ENCODE measurements at regions not wholly inside any gene's neighbourhood (a gene's known extent, or its start where the extent isn't known, plus 50 kb on each side); places are given as distances from the start of the nearest gene placed in this dataset.

GRCh38 chr6:142694054-142694453 is 250.9 kb downstream of the HIVEP2 start (continued):
- TF ChIP-seq, protein P1, sequence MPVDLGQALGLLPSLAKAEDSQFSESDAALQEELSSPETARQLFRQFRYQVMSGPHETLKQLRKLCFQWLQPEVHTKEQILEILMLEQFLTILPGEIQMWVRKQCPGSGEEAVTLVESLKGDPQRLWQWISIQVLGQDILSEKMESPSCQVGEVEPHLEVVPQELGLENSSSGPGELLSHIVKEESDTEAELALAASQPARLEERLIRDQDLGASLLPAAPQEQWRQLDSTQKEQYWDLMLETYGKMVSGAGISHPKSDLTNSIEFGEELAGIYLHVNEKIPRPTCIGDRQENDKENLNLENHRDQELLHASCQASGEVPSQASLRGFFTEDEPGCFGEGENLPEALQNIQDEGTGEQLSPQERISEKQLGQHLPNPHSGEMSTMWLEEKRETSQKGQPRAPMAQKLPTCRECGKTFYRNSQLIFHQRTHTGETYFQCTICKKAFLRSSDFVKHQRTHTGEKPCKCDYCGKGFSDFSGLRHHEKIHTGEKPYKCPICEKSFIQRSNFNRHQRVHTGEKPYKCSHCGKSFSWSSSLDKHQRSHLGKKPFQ (tag by site-specific recombination; IDR thresholded peaks at IDR 0.05): no peak
- TF ChIP-seq ZXDB (tag by site-specific recombination; IDR thresholded peaks at IDR 0.05) (no peak), ZNF624 (tag by site-specific recombination; IDR thresholded peaks at IDR 0.05) (no peak)

DNA sequence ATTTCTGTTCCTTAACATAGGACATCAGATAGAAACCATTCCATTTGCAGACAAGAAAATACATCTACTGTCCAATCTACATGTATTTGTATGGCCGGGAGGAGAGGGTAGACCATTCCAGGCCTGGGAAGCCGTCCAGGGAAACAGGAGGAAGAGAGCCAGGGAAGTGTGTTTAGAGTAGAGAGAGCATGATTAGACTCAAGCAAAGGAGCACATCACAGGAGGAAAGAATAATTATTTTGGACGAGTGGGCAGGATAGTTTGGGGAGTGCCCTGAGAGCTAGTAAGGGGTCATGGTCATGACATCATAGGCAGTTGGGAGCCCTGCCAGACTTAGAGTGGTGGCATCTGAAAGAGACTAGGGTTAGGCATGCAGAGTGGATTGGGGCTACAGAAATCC is 250.0 kb downstream of the HIVEP2 start:
- POLR2A ChIA-PET: no interaction called here
- TF ChIP-seq ZBTB48 (tag by site-specific recombination; IDR thresholded peaks at IDR 0.05) (no peak), ZNF701 (tag by site-specific recombination; IDR thresholded peaks at IDR 0.05) (no peak), PRDM10 (tag by site-specific recombination; IDR thresholded peaks at IDR 0.05) (no peak), ZNF175 (tag by site-specific recombination; IDR thresholded peaks at IDR 0.05) (no peak), GLIS2 (tag by site-specific recombination; IDR thresholded peaks at IDR 0.05) (no peak), ZNF837 (tag by site-specific recombination; IDR thresholded peaks at IDR 0.05) (no peak), ZNF621 (tag by site-specific recombination; IDR thresholded peaks at IDR 0.05) (no peak), ZNF623 (tag by site-specific recombination; IDR thresholded peaks at IDR 0.05) (no peak), ZNF830 (tag by site-specific recombination; IDR thresholded peaks at IDR 0.05; ENCODE audit: low read depth) (no peak), ZNF202 (tag by site-specific recombination; IDR thresholded peaks at IDR 0.05; ENCODE audit: borderline replicate concordance) (no peak), ZNF580 (tag by site-specific recombination; IDR thresholded peaks at IDR 0.05) (no peak), BCL11B (tag by site-specific recombination; IDR thresholded peaks at IDR 0.05; ENCODE audit: low read depth) (no peak), SP2 (tag by site-specific recombination; IDR thresholded peaks at IDR 0.05) (no peak), ZNF658 (tag by site-specific recombination; IDR thresholded peaks at IDR 0.05) (no peak), ZBTB20 (tag by site-specific recombination; IDR thresholded peaks at IDR 0.05) (no peak), ZNF19 (tag by site-specific recombination; IDR thresholded peaks at IDR 0.05; ENCODE audit: low read depth) (no peak)
- TF ChIP-seq, protein P2, sequence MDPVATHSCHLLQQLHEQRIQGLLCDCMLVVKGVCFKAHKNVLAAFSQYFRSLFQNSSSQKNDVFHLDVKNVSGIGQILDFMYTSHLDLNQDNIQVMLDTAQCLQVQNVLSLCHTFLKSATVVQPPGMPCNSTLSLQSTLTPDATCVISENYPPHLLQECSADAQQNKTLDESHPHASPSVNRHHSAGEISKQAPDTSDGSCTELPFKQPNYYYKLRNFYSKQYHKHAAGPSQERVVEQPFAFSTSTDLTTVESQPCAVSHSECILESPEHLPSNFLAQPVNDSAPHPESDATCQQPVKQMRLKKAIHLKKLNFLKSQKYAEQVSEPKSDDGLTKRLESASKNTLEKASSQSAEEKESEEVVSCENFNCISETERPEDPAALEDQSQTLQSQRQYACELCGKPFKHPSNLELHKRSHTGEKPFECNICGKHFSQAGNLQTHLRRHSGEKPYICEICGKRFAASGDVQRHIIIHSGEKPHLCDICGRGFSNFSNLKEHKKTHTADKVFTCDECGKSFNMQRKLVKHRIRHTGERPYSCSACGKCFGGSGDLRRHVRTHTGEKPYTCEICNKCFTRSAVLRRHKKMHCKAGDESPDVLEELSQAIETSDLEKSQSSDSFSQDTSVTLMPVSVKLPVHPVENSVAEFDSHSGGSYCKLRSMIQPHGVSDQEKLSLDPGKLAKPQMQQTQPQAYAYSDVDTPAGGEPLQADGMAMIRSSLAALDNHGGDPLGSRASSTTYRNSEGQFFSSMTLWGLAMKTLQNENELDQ (tag by site-specific recombination; IDR thresholded peaks at IDR 0.05; ENCODE audit: low read depth): no peak
- TF ChIP-seq, protein P3, sequence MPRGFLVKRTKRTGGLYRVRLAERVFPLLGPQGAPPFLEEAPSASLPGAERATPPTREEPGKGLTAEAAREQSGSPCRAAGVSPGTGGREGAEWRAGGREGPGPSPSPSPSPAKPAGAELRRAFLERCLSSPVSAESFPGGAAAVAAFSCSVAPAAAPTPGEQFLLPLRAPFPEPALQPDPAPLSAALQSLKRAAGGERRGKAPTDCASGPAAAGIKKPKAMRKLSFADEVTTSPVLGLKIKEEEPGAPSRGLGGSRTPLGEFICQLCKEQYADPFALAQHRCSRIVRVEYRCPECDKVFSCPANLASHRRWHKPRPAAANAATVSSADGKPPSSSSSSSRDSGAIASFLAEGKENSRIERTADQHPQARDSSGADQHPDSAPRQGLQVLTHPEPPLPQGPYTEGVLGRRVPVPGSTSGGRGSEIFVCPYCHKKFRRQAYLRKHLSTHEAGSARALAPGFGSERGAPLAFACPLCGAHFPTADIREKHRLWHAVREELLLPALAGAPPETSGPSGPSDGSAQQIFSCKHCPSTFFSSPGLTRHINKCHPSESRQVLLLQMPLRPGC (tag by site-specific recombination; IDR thresholded peaks at IDR 0.05): no peak
- TF ChIP-seq, protein P4, sequence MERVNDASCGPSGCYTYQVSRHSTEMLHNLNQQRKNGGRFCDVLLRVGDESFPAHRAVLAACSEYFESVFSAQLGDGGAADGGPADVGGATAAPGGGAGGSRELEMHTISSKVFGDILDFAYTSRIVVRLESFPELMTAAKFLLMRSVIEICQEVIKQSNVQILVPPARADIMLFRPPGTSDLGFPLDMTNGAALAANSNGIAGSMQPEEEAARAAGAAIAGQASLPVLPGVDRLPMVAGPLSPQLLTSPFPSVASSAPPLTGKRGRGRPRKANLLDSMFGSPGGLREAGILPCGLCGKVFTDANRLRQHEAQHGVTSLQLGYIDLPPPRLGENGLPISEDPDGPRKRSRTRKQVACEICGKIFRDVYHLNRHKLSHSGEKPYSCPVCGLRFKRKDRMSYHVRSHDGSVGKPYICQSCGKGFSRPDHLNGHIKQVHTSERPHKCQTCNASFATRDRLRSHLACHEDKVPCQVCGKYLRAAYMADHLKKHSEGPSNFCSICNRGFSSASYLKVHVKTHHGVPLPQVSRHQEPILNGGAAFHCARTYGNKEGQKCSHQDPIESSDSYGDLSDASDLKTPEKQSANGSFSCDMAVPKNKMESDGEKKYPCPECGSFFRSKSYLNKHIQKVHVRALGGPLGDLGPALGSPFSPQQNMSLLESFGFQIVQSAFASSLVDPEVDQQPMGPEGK (tag by site-specific recombination; IDR thresholded peaks at IDR 0.05): no peak
- TF ChIP-seq, protein P5, sequence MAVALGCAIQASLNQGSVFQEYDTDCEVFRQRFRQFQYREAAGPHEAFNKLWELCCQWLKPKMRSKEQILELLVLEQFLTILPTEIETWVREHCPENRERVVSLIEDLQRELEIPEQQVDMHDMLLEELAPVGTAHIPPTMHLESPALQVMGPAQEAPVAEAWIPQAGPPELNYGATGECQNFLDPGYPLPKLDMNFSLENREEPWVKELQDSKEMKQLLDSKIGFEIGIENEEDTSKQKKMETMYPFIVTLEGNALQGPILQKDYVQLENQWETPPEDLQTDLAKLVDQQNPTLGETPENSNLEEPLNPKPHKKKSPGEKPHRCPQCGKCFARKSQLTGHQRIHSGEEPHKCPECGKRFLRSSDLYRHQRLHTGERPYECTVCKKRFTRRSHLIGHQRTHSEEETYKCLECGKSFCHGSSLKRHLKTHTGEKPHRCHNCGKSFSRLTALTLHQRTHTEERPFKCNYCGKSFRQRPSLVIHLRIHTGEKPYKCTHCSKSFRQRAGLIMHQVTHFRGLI (tag by site-specific recombination; IDR thresholded peaks at IDR 0.05): no peak
- Histone ChIP-seq H3K27ac (ENCODE audit: extremely low read depth, low read depth, low read length) (no peak overlapping the region), H3K9me3 (ENCODE audit: control insufficient read depth, insufficient read depth, low read depth, low read length) (no peaks in the 10 kb centered on the region), H3K4me1 (ENCODE audit: control insufficient read depth, insufficient read depth, low read length) (no peaks in the 10 kb centered on the region), H3K36me3 (ENCODE audit: control insufficient read depth in 2 of 2, insufficient read depth in 1 of 2, low read length in 2 of 2) (no peaks in the 10 kb centered on the region), H3K4me3 (ENCODE audit: low read depth, low read length) (no peak overlapping the region)
- CTCF ChIA-PET: interaction anchor here (0.6 to 3.6 kb wide), 3 partner anchors 332 to 733 kb away, joined by 5 to 48 read pairs (median 5); no protein-coding TSS in a partner anchor

All from HEK293 (cell line).